ENCODE measurements at regions not wholly inside any gene's neighbourhood (a gene's known extent, or its start where the extent isn't known, plus 50 kb on each side); places are given as distances from the start of the nearest gene placed in this dataset.
"Not testable (repeated sequence)": the region's sequence is repeated elsewhere in the genome, so short reads cannot be mapped to it uniquely, and the experiment has no call there.

GRCh38 chr15:39396979-39397615, 183.8 kb upstream of the THBS1 start:
- DNase-seq (ENCODE audit: low spot score) = no peak

GRCh38 chr15:39397883-39398282, 183.0 kb upstream of the THBS1 start:
- no peak for DNase-seq (ENCODE audit: low spot score)

GRCh38 chr15:39399600-39399999, 181.3 kb upstream of the THBS1 start:
- DNase-seq (ENCODE audit: low spot score) = no peak

GRCh38 chr15:39400002-39400401, 180.9 kb upstream of the THBS1 start:
- no peak for DNase-seq (ENCODE audit: low spot score)

- no peak for DNase-seq (ENCODE audit: low spot score)
These were observed 179.9 kb upstream of the THBS1 start for GRCh38 chr15:39400821-39401550.

- DNase-seq (ENCODE audit: low spot score) = peak; percentile 22
These were observed 177.2 kb upstream of the THBS1 start for GRCh38 chr15:39403640-39404117.

- DNase-seq (ENCODE audit: low spot score) = peak; percentile 46
These were observed 176.1 kb upstream of the THBS1 start for GRCh38 chr15:39404767-39405181.

GRCh38 chr15:39406485-39406884, 174.4 kb upstream of the THBS1 start:
- no peak for DNase-seq (ENCODE audit: low spot score)

- DNase-seq (ENCODE audit: low spot score) = no peak
These were observed 173.8 kb upstream of the THBS1 start for GRCh38 chr15:39407116-39407515.

- no peak for DNase-seq (ENCODE audit: low spot score)
These were observed 170.9 kb upstream of the THBS1 start for GRCh38 chr15:39409876-39410530.

- DNase-seq (ENCODE audit: low spot score) = no peak
These were observed 169.5 kb upstream of the THBS1 start for GRCh38 chr15:39411102-39411989.

GRCh38 chr15:39413558-39413957, 167.3 kb upstream of the THBS1 start:
- DNase-seq (ENCODE audit: low spot score) = no peak

- no peak for DNase-seq (ENCODE audit: low spot score)
These were observed 166.7 kb upstream of the THBS1 start for GRCh38 chr15:39414201-39414600.

- DNase-seq (ENCODE audit: low spot score) = no peak
These were observed 165.2 kb upstream of the THBS1 start for GRCh38 chr15:39415634-39416033.

GRCh38 chr15:39416258-39416657, 164.6 kb upstream of the THBS1 start:
- no peak for DNase-seq (ENCODE audit: low spot score)

- DNase-seq (ENCODE audit: low spot score) = no peak
These were observed 163.3 kb upstream of the THBS1 start for GRCh38 chr15:39417366-39418134.

- DNase-seq (ENCODE audit: low spot score) = peak; percentile 29
These were observed 161.2 kb upstream of the THBS1 start for GRCh38 chr15:39419651-39420050.

GRCh38 chr15:39420123-39420852, 160.6 kb upstream of the THBS1 start:
- not testable (repeated sequence) for DNase-seq (ENCODE audit: low spot score)

GRCh38 chr15:39420853-39421192, 160.1 kb upstream of the THBS1 start:
- not testable (repeated sequence) for DNase-seq (ENCODE audit: low spot score)
